ENCODE measurements at regions not wholly inside any gene's neighbourhood (a gene's known extent, or its start where the extent isn't known, plus 50 kb on each side); places are given as distances from the start of the nearest gene placed in this dataset.
"Not testable (repeated sequence)": the region's sequence is repeated elsewhere in the genome, so short reads cannot be mapped to it uniquely, and the experiment has no call there.

- DNase-seq = no peak
Measured at GRCh38 chr10:30560326-30560725, 69.2 kb downstream of the LYZL2 start.

DNA sequence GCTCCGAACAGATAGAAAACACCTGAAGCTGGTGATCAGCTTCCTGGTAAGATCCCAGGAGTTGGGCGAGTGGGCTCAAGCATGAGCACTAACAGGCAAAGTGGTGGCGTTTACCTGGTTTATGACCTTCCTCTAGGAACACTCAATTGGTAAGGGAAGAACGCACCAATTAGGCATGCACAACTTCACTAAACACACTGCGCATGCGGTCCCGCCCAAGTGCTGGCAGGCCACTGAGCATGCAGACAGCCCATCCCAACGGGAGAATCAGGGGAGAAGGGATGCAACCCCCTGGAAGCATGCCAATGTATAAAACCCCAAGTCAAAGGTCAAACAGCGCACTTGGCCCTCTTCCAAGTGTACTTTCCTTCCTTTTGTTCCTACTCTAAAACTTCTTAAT, 70.4 kb downstream of the LYZL2 start:
- no peak for DNase-seq

- no peak for DNase-seq
Measured at GRCh38 chr10:30558411-30558810, 71.1 kb downstream of the LYZL2 start.

DNA sequence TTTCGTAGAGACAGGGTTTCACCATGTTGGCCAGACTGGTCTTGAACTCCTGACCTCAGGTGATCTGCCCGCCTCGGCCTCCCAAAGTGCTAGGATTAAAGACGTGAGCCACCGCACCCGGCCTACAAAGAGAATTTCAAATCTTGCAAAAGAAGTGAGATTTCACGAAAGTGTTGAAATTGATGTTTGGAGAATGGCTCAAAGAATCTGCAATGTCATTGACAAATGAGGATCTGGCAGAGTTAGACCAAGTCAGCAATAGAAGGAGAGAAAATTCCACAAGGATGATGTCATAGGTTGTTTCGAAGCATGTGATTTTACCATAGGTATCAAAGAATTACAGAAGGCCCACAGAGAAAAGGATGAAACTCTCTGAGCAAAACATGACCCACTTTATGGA, 71.7 kb downstream of the LYZL2 start:
- DNase-seq = peak; percentile 57 to 83 (median 70)

DNA sequence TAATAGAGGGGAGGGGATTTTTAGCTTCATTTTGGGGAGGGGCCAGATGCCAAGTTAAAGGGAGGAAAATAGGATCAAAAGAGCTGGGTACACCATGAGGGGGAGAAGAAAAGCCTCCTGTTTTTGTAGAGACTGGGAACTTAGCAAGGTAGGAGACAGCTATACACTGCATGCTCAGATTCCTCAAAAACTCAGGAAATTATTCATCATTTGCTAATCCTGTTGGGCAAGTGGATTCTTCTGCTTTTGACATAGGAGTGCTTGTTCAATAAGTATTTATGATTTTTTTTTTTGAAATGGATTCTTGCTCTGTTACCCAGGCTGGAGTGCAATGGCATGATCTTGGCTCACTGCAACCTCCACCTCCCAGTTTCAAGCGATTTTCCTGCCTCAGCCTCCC, 73.4 kb downstream of the LYZL2 start:
- DNase-seq = peak; percentile 47 to 83 (median 69)

DNA sequence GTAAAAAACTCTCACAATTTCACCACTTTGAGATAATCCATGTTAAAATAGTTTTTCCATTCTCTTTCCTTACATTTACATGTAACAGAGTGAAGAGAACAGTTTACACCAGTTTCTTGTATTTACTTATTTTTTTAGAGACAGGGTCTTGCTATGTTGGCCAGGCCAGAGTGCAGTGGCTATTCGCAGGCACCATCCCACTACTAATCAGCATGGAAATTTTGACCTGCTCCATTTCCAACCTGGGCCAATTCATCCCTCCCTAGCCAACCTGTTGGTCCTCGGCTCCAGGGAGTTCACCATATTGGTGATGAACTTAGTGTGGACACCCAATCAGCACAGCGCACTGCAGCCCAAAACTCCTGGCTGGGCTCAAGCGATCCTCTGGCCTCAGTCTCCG, 74.1 kb downstream of the LYZL2 start:
- no peak for DNase-seq

DNA sequence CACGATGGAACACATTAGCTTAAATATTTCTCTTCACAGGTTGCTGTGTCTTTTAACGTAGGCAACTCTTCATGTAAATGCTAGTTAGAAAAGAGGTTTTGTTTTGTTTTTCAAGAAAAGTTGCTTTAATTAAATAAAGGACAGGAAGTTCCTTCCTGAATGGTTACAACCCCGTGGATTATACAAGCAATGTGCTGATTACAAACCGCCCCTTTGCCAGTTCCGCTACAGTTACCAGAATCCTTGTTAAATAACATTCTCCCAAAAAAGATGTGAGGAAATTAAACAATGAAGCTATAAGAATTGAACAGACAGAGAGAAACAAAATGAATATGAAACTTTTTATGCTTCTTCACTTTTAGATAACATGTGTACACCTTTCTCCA, 75.1 kb downstream of the LYZL2 start:
- DNase-seq = peak in 3 of 4 experiments; percentile 44 to 61 (median 52)

DNA sequence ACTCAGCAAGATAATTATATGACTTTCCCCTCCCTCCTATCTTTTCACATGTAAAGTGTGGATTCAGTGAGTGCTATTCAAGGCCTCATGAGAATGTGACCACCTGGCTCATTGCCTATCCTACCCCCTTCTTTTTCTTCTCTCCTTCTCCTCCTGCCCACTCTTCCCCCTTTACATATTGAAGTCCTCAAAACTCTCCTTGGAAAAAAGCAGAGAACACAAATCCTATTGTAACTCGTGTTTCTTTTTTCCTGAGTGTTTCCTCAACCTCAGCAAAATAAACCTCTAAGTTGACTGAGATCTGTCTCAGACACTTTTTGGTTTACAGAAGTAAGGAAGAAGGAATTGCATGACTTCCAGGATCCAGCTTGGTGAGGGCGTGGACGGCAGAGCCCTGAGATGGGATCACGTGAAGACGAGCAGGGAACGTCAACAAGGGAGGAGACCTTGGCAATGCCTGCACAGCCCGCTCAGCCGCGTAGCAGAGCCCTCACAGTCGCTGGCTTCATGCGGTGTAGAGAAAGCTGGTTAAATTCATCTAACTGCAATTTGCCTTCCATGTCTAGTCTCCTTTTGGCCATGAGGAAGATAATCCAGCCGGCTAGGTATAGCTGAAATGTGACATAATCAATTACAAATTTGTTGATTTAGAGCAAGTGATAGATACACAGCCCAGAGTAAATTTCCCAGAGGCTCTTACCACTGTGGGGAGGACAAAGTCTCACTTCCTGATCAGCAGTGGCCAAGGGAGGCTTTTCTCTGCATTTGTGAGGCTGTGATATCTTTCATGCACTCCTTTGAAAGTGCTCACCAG, 75.7 kb downstream of the LYZL2 start:
- DNase-seq = peak; percentile 87 to 93 (median 90)

- DNase-seq = peak in 3 of 4 experiments; percentile 34 to 38 (median 36)
Measured at GRCh38 chr10:30553018-30553625, 76.4 kb downstream of the LYZL2 start.

DNA sequence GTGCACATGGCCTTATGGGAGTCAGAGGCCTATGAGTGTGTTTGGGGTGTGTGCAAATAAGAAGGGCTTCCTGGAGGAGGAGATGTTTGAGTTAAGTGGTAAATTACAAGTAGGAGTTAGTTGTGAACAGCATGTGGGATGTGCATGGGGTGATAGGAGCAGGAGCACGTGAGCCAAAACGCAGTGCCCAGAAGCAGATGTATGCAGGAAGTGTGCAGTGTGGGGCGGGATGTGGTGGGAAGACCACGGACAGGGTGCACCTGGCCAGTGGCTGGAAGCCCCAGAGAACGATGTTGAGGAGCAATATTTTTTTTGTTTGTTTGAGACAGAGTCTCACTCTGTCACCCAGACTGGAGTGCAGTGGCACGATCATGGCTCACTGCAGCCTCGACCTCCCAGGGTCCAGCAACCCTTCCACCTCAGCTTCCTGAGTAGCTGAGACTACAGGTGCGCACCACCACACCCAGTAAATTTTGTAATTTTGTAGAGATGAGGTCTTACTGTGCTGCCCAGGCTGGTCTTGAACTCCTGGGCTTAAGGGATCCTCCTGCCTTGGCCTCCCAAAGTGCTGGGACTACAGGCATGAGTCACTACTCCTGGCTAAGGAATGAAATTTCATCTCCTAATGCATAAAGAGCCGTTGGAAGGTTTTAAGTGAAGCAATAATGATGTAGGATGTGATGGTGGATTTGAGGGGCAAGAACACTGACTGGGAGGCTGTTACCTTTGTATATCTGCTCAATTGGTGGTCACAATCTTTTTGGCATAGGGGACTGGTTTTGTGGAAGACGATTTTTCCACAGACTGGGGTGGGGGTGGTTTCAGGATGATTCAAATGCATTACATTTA, 78.4 kb downstream of the LYZL2 start:
- no peak for DNase-seq

DNA sequence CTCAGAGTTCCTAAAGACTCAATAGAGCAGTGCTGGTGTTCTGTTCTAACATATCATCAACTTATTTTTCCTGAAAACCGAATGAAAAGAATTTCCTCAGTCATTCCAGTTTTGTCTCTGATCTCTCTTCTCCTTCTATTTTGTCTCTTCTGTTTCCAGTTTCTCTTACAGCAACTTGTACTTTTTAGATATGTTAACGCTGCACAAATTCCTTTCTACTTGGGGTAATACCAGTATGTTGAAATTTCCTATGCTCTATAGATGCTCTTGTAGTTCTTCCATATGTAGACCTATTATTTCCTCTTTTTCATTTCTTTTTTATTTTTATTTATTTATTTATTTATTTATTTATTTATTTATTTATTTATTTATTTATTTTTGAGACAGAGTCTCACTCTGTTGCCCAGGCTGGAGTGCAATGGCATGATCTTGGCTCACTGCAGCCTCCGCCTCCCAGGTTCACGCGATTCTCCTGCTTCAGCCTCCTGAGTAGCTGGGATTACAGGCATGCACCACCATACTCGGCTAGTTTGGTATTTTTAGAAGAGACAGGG, 80.3 kb downstream of the LYZL2 start:
- DNase-seq = peak in 2 of 4 experiments; percentile 83 to 84

GRCh38 chr10:30546511-30546910, 83.0 kb downstream of the LYZL2 start:
- DNase-seq = no peak

DNA sequence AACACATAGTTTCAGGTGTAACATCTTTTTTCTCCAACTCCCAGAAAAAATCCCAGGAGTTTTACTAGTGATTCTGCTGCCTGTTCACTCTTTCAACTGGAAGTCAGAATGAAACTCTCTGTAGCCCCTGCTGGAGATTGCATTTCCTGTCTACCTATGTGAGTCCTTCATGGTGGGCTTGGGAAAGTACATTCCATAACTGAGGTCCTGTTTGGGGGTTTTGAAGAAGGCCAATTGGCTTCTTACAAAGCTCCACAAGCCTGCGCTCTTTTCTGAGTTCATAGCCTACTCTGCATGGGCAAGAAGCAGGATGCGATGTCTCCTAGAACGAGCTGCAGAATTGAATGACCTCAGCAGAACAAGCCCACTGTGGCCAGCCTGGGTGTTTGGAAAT, 86.7 kb downstream of the LYZL2 start:
- DNase-seq = no peak

DNA sequence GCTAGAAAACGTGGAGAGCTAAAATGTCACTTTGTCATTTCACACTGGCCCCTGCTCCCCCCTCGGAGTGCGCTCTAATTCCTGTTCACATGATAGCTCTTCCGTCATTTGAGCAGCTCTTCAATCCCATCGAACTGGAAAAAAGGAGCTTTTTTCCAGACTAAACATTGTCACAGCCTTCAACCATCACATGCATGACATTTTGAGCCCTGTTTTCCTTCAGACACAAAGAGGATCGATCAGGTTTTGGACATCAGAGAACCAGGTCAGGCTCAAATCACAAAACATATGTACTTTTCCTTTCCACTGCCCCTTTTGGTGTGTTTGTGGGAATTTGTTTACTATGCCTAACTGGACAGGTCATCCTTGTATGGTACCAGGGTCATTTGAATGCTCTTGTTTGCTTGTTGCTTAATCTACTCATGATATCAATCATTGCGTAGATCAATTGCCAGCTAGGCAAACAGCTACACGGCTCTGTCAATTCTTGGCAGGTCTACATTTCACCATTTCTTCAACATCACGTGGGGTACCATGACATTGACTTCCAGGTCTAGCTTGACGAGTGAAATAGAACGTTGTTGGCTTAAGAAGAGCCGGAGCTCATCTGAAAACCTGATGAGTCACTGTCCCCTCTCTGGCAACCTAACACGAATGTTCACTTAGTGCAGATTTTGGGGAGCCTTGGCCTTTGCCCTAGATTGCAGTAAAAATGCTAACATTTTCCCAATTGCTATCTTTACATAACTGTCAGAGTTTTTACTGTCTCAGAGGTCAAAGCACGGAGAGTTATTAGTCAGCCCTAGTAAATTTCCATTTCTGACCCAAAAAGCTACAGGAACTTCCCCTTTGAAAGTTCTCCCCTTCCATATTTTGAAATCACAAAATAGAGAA, 87.3 kb downstream of the LYZL2 start:
- peak; percentile 59 to 79 (median 68) for DNase-seq

GRCh38 chr10:30540276-30540675, 89.3 kb downstream of the LYZL2 start:
- DNase-seq = peak; percentile 45 to 80 (median 50)

DNA sequence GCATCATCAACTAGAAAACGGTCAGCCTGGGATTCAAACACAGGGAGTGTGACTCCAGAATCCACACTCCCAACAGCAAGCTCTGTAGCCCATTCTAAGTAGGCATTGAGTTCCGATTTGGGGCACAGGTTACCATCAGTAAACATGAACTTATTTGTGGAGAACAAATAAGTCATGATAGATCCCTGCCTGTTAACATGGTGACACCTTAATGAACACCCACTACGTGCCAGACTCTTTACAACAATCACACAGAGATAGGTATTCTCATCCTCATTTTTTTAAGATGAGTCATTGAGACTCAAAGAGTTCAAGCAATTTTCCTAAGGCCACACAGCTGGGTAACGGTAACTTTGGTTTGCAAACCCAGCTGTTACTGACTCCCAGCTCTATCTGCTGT, 91.5 kb downstream of the LYZL2 start:
- DNase-seq = no peak

DNA sequence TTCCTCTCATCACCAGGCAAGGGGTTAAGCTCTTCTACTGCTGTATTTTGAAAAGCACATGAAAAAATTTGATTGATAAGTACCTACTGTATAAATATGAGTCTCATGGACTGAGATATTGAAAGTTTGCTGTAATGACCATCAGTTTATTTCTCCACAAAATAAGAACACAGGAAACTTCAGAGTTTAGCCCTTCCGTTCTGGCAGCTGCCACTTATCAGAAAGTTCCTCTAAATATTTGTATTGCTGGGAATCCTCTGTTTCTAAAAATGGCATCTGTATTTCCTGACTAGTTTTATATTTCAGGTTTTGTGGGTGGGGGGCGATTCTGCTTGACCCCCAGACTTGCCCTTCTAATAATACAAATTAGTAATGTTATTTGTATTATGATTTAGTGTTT, 92.0 kb downstream of the LYZL2 start:
- peak in 1 of 4 experiments; percentile 41 for DNase-seq

GRCh38 chr10:30537158-30537557, 92.4 kb downstream of the LYZL2 start:
- not testable (repeated sequence) for DNase-seq

DNA sequence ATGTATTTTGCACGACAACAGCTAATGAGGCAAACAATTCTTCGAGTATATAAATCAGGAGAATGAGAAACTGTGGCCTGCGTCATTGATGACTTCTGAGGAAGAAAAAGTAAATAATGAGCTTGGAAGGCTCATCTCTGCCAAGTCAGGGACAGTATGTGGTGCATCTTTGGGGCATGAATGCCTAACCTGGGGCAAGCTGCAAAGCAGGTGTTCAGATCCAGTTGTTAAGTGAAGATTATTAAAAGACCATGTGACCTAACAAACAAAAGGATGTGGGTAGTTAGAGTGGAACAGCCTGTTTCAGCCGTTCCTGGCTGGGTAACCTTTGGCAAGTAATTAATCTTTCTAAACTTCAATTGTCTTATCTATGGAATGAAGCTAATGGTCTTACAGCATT, 93.0 kb downstream of the LYZL2 start:
- DNase-seq = no peak

- no peak for DNase-seq
Measured at GRCh38 chr10:30535677-30536076, 93.9 kb downstream of the LYZL2 start.

GRCh38 chr10:30534465-30535144, 94.9 kb downstream of the LYZL2 start:
- peak; percentile 88 to 93 (median 90) for DNase-seq

Measured in suppressor macrophage (primary cell).